Renal pelvis (tissue), 1 donor: ENCODE measurements at regions not wholly inside any gene's neighbourhood (a gene's known extent, or its start where the extent isn't known, plus 50 kb on each side); places are given as distances from the start of the nearest gene placed in this dataset.
"Not testable (repeated sequence)": the region's sequence is repeated elsewhere in the genome, so short reads cannot be mapped to it uniquely, and the experiment has no call there.

ENCODE experiments used
- DNase-seq: peaks from one replicate; pipeline ENCODE4 v3.0.0-alpha.2; 2013

DNA sequence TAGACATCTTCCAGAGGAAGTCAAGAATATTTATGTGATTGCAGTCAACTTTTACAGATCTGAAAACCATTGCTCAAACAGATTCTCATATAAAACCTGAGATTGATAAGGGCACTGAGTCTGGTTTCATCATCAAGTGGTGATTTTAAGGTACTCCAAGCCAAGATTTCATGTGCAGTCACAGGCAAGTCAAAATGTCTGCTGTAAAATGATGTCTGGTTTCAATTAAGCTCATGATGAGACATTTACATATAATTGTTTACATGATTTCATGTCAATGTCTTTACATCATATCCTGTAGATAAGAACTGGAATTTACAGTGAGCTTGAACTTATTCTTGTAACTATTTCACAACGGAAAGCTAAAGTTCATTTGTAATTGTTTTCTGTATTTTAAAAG lies 1215.5 kb downstream of the ROBO2 start:
- no peak for DNase-seq

DNA sequence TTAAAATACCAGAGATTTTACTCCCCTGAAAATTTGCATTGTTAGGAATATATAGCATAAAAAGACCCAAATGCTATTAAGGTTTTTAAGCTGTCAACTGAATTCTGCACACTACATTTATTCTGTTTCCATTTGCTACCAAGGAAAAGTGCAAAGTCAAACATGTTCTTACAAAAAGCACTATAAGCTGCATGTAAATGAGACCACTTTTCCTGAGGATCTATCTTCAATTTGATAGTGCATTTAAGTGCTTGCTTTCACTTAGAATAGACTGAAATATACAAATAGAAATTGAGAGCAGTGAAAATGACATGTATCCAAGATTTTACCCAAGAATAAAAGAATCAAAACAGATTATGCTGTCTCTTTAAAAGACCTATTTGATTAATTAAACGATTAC lies 1216.2 kb downstream of the ROBO2 start:
- no peak for DNase-seq

DNA sequence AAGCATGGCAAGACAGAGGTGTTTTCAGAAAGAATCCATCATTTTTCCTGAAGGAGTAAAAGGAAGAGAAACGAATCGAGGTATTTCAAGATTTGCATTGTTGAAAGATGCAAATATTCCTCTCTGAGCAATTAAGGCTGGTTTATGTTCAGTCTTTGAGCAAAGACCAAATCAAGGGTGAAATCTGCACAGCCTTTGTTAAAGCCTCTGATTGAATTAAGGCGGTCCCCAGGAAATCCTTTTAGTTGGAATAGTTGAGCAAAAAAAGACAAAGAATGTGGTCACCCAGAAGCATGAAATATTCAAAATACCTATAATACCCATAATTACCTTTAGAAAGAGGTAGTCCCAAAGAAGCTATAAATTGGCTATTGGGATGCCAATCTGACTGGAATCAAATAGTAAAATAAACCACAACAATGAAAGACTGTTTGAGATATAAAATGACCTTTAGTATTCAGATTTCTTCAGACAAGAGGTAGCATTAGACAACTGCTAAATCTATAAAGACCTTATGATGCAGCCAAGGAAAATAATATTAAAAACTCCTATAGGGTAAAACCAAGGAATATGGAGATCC lies 1218.1 kb downstream of the ROBO2 start:
- no peak for DNase-seq

DNA sequence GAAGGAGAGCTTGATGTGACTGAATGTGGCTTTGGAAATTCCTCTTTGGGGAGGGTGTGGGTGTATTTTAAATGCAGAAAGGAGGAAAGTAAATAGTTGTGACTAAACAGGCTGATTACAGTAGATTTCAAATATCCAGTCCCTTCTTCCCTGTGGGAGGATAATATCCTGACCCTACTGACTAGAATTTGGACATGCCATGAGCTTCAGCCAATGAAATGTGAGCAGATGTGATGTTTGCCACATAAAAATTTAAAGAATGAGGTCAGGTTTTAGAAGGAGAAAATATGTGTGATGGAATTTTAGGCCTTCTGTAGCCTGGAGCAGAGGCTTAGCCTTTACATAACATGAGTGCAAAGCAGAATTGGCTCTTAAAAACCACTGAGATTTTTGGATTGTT lies 1218.9 kb downstream of the ROBO2 start:
- no peak for DNase-seq

DNA sequence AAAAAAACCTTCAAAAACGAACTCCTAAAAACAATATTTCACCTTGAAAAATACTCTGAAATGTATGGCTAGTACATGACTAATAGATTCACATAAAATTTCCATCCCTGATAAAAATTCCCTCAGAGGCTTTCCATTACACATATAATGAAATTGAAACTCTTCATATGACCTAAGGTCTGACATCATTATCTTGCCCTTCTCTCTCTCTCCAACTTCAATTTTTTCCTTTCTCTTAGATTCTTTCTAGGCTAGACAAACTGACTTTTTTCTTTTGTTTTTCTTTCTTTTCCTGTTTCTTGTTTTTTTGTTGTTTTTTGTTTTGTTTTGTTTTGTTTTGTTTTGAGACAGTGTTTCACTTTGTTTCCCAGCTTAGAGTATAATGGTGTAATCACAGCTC lies 1220.5 kb downstream of the ROBO2 start:
- no peak for DNase-seq

DNA sequence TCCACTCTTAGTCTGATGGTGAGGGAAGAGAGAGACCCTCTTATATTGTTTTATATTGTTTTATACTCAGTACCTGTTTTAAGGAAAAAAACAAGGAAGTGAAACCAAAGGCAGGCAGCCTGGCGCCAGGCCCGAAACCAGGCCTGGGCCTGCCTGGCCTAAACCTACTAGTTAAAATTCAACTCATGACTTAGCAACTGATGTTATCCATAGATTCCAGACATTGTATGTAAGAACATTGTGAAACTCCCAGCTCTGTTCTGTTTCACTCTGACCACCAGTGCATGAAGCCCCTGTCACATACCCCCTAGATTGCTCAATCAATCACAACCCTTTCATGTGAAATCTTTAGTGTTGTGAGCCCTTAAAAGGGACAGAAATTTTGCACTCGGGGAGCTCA lies 1226.7 kb downstream of the ROBO2 start:
- DNase-seq: not testable (repeated sequence)

DNA sequence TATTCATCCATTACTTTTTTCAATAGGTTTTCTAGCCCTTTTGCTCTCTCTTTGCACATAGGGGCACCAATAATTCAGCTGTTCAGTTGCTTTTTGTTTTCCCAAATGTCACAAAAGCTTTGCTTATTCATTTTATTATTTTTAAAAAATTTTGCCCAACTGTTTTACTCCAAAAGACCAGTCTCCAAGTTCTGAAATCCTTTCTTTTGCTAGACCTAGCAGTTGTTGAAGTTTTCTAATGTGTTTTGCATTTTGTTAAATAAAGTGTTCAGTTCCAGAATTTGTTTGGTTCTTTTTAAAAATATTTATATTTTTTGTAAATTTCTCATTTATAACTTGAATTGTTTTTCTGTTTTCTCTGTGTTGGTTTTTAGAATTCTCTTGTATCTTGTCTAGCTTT lies 1227.3 kb downstream of the ROBO2 start:
- DNase-seq: no peak

DNA sequence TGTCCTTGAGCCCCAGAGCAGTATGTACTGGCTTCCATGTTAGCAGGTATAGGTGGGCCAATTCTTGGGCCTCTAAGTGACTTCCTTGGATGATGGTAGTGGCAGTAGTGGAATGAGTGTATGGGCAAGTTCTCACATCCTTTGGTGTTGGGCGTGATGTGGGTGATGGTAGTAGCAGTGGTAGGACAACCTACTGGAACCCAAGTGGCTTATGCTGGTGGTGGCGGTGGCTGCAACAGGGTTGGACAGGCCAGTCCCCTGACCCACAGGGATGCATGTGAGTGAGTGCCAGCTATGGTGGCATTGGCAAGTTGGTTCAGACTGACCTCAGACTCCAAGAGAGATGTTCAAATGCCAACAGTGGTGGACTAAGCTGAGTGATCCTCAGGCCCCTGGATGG lies 1228.2 kb downstream of the ROBO2 start:
- DNase-seq: no peak

DNA sequence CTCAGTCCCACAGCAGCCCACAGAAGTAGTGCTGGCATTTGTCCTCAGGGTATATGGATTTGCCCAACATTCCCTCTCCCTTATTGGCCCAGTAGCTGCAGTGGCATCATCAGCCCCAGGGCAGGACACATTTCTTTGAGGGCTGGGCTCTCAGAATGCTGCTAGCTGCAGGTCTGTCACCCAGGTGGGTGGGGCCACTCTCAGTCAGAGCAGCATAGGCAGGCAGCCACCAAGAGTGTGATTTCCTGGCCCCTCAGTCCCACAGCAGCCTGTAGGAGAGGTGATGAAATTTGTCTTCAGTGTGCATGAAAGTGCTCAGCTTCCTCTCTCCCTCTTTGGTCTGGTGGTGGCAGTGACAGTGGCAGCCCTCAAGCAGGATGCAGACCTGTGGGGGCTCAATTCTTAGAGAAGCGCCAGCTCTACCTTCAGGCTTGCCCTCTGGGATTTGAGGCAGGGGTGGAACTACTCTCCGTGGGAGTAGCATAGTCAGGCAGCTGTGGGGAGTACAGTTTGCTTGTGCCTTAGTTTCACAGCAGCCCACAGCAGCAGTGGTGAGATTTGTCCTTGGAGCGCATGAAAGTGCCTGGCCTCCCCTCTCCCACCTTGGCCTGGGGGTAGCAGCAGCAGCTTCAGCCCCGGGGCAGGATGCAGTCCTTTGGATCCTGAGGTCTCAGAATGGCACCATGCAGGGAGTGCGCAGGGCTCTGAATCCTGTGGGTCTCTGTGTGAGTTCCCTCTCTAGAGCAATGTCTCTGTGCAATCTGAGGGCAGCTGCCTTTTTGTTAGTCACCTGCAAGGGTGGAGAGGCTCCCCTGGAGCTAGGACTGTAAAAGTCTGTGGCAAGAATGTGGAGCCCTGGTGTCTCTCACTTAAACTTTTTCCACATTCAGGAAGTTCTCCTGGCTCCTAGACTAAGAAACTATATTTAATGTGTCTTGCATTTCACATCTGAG lies 1229.1 kb downstream of the ROBO2 start:
- no peak for DNase-seq

DNA sequence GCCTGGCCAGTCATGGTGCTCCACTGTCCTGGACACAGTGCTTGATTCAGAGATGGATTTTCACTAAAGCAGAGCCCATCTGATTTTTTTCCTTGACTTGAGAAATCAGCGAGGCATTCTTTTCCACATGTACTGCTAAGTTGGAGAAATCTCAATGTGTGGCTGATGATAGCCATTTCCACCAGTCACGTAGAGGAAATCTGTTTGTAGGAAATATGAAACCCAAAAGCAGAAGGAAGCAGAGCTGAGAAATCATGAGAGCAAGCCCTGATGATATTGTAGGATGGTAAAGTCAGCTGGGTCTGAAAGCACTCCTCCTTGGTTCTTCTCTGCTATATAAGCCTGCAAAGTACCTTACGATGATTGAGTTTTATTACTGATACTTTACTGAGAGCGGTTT lies 1233.4 kb downstream of the ROBO2 start:
- DNase-seq: no peak

DNA sequence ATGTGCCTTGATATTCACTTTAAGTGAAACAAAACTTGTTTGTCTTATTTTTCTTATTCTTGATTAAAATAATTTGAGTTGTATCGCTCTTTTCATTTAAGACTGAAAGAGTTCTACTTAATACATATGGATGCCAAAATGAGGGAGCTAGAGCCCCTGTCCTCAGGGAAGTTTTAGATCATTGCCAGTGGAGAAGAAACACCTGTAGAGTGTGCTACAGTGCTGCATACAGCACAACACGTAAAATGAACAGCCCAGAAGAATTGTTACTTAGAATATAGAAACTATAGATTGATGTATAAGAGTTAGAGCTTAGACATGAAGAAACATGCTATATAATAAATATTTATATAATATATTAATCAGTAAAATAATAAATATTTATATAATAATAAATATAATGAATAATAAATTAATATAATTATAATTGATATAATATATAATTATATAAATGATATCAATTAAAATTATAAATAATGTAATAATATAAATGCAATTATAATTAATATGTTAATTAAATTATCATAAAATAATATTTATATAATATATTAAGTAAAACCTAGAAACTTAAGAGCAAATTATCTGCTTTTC lies 1234.7 kb downstream of the ROBO2 start:
- no peak for DNase-seq

DNA sequence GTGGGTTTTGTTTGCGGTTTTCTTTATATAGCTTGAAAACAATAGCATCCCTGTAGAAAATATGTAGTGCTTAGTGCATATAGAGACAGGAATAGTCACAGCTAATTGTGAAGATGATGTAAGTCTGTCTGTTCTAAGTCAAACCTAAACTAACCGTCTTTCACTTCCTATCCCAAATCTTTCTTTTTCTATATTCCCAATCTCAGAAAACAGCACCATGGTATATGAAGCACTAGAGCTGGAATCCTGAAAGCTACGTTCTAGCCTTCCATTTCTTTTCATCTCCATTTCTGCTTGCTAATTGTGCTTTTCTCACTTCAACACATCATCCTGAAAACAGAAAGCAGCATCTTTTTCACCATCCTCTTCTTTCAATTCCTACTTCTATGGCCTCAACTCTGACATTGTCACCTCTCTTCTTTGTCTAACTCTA lies 1235.5 kb downstream of the ROBO2 start:
- no peak for DNase-seq

DNA sequence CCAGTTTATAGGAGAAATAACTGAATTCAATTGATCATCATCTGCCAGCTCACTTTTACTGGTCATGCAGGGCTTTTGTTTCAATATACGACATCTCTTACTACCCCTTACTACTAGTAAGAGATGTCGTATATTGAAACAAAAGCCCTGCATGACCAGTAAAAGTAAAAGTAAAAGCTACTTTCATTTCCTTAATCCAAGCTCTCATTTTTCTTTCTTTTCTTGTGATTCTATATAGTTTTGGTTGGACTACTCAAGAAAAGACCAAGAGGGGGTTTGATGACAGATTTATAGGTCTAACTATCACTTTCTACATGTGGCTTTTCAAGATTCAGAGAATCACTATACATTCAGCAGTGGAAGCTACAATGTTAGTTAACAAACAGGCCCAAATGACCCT lies 1237.3 kb downstream of the ROBO2 start:
- DNase-seq: no peak

DNA sequence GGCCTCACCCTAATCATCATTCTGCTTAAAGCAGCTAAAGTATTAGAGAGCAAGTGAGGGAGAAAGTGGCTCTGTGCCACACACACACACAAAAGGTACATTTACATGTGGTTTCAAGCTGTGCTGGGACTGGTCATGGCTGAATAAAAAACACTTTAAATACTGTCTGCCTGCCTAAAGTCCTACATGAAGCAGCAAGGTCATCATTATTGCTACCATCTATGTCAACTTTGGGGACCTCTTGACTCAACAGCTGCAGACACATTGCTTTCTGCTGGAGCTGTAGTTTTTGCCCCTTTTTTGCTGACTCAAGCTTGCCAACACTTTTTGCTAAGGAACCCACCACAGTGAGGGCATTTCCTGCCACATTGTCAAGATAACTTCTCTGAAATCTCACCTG lies 1237.9 kb downstream of the ROBO2 start:
- DNase-seq: no peak

DNA sequence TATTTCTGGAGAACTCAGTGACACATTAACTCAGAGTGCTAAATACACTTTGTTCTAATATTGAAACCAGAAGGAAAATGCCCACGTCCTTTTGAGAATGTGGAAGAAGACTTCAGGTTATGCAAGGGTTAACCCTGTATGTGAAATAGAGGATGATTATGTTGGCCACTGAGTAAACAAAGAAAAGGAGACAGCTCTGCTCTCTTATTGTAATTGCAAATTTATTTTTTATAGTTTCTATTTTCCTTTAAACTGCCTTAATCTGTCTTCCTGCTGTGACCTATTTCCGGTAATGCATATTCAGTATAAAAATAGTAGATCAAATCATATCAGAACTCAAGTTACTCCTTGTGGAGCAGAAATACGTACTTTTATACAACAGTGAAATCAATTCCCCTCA lies 1239.2 kb downstream of the ROBO2 start:
- DNase-seq: no peak

DNA sequence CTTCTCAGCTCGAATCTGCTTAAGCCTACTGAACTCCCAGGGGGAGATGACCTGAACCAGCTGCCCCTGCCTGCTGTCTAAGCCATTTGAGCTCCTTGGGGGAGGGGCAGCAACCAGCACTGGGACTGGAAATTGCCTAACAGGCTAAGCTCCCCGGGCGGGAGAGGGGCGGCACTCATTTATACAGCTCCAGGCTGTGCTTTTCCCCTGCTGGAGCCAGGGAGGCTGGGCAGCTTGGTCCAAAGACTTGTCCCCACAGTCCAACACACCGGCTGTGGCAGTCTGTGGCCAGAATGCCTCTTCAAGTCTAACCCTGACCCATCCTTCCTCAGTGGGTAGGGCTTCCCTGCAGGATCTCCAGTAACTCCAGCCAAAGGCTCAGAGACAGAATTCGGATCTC lies 1241.5 kb downstream of the ROBO2 start:
- DNase-seq: no peak

DNA sequence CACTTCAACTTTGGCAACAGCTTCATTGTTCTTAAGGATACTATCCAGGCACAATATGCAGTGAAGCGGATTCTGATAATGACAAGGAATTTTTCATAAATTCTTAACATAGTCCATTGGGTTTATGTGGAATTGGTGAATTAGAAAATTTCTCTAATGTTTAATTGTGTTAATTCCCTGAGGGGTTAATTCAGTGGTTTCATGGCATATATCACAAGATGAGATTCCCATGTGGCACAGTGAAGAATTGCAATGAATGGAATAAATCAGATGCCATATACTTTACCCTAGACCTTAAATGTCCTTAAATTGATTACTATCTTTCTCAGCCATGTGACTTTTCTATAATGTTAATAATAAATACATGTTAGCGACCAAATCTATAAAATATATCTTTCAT lies 1244.1 kb downstream of the ROBO2 start:
- no peak for DNase-seq

DNA sequence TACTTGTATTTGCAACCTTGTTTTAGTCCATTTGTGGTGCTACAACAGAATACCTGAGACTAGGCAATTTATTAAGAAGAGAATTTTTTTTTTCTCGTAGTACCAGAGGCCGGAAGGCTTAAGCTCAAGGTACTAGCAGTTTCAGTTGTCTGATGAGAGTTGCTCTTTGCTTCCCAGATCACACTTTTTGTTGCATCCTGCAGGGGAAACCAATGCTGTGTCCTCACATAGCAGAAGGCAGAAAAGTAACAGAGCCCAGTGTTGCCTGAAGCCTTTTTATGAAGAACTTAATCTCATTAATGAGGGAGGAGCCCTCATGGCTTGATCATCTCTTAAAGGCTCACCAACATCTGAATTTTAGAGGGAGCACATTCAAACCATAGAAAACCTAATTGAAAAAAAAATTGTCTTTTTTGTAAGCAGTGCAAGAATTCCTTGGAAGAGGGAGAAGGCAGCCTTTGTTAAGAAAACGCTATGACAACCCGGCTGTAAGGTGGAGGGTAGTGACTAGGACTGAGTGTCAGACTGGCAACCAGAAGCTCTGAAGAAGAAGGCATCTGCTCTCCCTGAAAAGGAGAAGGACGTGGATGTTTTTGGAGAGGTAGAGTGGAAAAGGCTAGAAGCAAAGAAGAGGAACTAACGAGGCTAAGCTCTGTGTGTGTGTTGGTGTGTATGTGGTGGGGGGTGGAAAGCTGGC lies 1245.3 kb downstream of the ROBO2 start:
- no peak for DNase-seq

DNA sequence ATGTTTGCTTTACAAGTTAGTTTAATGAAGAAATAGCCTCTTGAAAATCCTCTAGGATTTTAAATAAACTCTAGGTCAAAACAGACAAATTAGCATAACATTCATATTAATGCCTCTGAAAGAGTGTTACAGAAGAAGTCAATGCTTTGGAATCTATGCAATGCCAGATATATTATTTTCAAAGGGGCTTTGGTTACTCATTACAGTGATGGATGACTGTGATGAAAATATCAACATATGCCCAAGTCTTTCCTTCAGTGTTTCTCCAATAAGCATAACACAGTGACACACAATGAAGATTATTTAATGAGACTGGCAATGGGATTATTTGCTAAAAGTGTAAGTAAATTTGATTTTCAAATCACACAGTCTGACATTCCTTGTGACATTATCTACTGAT lies 1247.2 kb downstream of the ROBO2 start:
- no peak for DNase-seq

DNA sequence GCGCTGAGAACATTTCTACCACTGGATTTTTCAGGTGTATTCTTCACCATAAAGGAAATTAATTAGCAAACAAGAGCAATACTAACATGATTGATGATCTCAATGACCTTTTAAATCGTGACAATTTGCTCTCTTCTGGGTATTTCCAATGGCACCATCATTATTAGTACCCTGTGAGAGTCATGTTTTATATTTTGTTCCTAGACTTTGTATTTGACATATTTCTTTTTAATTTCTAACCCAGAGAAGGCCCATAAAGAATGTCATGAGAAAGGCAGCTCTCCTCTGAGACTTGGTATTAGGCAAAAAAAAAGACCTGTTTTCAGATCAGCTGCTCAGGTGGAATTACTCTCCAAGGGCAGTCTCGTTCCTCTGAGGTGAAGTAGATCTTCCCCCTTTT lies 1253.4 kb downstream of the ROBO2 start:
- no peak for DNase-seq

DNA sequence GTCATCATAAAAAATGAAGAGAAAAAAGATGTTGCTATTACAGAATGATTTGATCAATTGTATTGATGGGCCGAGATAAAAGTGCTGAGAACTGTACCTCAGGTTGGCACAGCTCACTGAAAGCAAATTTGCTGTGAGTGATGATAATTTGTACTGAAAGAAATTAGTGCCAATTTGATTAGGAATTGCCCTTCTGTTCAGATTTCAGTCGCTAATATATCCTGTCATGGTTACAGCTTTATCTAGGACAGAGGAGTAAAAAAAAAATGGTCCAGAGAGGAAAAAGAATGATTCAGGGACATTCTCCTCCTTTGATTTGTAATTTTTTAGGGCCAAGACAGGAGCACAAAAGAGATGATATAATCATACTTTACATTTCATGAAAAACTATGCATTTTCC lies 1264.2 kb downstream of the ROBO2 start:
- DNase-seq: no peak

DNA sequence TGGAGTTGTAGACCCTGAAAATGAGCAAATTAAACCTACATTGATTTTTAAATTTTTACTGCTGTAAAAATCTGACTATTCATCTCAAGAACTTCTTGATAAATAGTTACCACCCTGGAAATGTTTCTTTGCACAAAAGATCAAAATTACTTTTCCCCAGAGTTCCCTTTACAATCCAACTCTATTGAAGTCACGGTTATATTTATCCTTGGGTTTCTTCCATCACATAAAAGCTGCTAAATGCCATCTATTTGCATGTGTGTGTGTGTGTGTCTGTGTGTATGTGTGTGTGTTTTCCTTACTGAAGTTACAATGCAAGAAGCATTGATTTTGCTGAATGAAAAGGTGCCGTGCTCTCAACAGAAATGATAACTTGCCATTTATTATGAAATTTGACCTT lies 1273.0 kb downstream of the ROBO2 start:
- no peak for DNase-seq

DNA sequence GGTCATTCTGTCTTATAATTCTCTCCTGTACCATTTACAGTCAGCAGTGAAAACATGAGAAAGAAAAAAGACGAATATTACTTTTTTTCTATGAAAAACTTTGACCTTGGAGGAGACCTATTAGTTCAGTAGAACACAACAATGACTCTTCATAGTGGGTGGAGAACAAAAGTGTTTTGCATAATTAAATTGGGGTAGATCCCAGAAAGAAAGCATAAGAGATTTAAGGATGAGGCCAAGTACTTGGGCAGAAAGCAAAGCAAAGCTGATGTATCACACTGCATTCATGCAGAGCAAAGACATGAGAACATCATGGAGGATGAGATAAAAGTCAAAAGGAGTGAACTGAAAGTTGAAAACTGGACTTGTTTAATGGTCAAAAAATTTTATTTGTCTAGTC lies 1273.4 kb downstream of the ROBO2 start:
- DNase-seq: no peak
